ENCODE measurements at regions not wholly inside any gene's neighbourhood (a gene's known extent, or its start where the extent isn't known, plus 50 kb on each side); places are given as distances from the start of the nearest gene placed in this dataset.

- DNase-seq: no peak
These were observed 366.0 kb upstream of the RNF32 start for GRCh38 chr7:156274557-156274956.

GRCh38 chr7:156261581-156261980, 379.0 kb upstream of the RNF32 start:
- no peak for DNase-seq

- no peak for DNase-seq
These were observed 382.7 kb upstream of the RNF32 start for GRCh38 chr7:156257904-156258303.

GRCh38 chr7:156255635-156256034, 384.9 kb upstream of the RNF32 start:
- no peak for DNase-seq

- no peak for DNase-seq
These were observed 388.7 kb upstream of the RNF32 start for GRCh38 chr7:156251861-156252260.

- no peak for DNase-seq
These were observed 400.0 kb upstream of the RNF32 start for GRCh38 chr7:156240532-156240931.

- no peak for DNase-seq
These were observed 402.0 kb upstream of the RNF32 start for GRCh38 chr7:156238366-156239133.

GRCh38 chr7:156237614-156238013, 403.0 kb upstream of the RNF32 start:
- DNase-seq: no peak

GRCh38 chr7:156236936-156237599, 403.5 kb upstream of the RNF32 start:
- no peak for DNase-seq

GRCh38 chr7:156236181-156236889, 404.2 kb upstream of the RNF32 start:
- no peak for DNase-seq

- no peak for DNase-seq
These were observed 405.7 kb upstream of the RNF32 start for GRCh38 chr7:156234666-156235494.

- no peak for DNase-seq
These were observed 406.4 kb upstream of the RNF32 start for GRCh38 chr7:156234192-156234591.

- DNase-seq: no peak
These were observed 407.5 kb upstream of the RNF32 start for GRCh38 chr7:156232931-156233705.

GRCh38 chr7:156230576-156230975, 410.0 kb upstream of the RNF32 start:
- no peak for DNase-seq

GRCh38 chr7:156224833-156225225, 412.6 kb upstream of the SHH start:
- DNase-seq: no peak

- DNase-seq: no peak
These were observed 411.9 kb upstream of the SHH start for GRCh38 chr7:156223935-156224832.

GRCh38 chr7:156222611-156223010, 410.3 kb upstream of the SHH start:
- no peak for DNase-seq

- DNase-seq: no peak
These were observed 409.9 kb upstream of the SHH start for GRCh38 chr7:156222151-156222550.

GRCh38 chr7:156220701-156221100, 408.4 kb upstream of the SHH start:
- DNase-seq: no peak

- DNase-seq: no peak
These were observed 407.9 kb upstream of the SHH start for GRCh38 chr7:156220078-156220605.
